Caco-2 (cell line): ENCODE measurements at regions not wholly inside any gene's neighbourhood (a gene's known extent, or its start where the extent isn't known, plus 50 kb on each side); places are given as distances from the start of the nearest gene placed in this dataset.

Source experiments
- BruUV-seq: library from RNA; stranded (reverse); fragments of 400-500 nt; replicated peaks from 2 replicates; lab custom pipeline; 2021; lab: Mats Ljungman, UMichigan
- CTCF ChIA-PET: fragments of 300-600 bp; sonication (Branson Sonifier 250); formaldehyde crosslinking; loops from one replicate; lab custom pipeline; 2022; ENCODE audit warnings: antibody characterized with exemption; lab: Charles Lee
- POLR2A ChIA-PET: fragments of 300-600 bp; sonication (Branson Sonifier 250); formaldehyde crosslinking; loops from one replicate; lab custom pipeline; 2022; ENCODE audit warnings: antibody characterized with exemption; lab: Charles Lee
- DNase-seq, 2 experiments: peaks; one replicate each; pipeline versions ENCODE4 v3.0.0 to v3.0.0-alpha.2; 2020 to 2022
- H3K27me3 ChIP-seq: replicated peaks from 2 replicates; pipeline ENCODE4 v1.6.0; 2011; ENCODE audit warnings: low read length; ENCODE audit not compliant: control insufficient read depth, insufficient read depth
- H3K36me3 ChIP-seq: 2 replicates; pipeline ENCODE4 v1.5.1; 2011; ENCODE audit warnings: low read length; ENCODE audit not compliant: control insufficient read depth, insufficient read depth
- H3K4me1 ChIP-seq: fragments of 250-450 bp; sonication (Bioruptor Pico); 2 replicates; pipeline ENCODE4 v1.5.1; 2020; ENCODE audit warnings: mild to moderate bottlenecking
- H3K4me3 ChIP-seq: 2 replicates; pipeline ENCODE4 v1.5.1; 2011; ENCODE audit warnings: low read depth, mild to moderate bottlenecking, control low read depth, low read length
- H3K9me3 ChIP-seq: fragments of 250-450 bp; sonication (Bioruptor Pico); 2 replicates; pipeline ENCODE4 v1.5.1; 2020; ENCODE audit warnings: mild to moderate bottlenecking, moderate library complexity
- H3K27ac Mint-ChIP-seq: one replicate; pipeline ENCODE4 v1.8.0; 2022; ENCODE audit warnings: mixed read lengths; ENCODE audit not compliant: unreplicated experiment
- H3K27me3 Mint-ChIP-seq: one replicate; pipeline ENCODE4 v1.8.0; 2022; ENCODE audit warnings: mixed read lengths; ENCODE audit not compliant: insufficient read depth, unreplicated experiment
- H3K36me3 Mint-ChIP-seq: one replicate; pipeline ENCODE4 v1.8.0; 2022; ENCODE audit warnings: mild to moderate bottlenecking, mixed read lengths; ENCODE audit not compliant: insufficient read depth, unreplicated experiment
- H3K4me1 Mint-ChIP-seq: one replicate; pipeline ENCODE4 v1.8.0; 2022; ENCODE audit warnings: low read depth, mixed read lengths; ENCODE audit not compliant: unreplicated experiment
- H3K4me3 Mint-ChIP-seq: one replicate; pipeline ENCODE4 v1.8.0; 2022; ENCODE audit warnings: mild to moderate bottlenecking, moderate library complexity, mixed read lengths; ENCODE audit not compliant: unreplicated experiment
- H3K9me3 Mint-ChIP-seq: one replicate; pipeline ENCODE4 v1.8.0; 2022; ENCODE audit warnings: mixed read lengths; ENCODE audit not compliant: unreplicated experiment
- CTCF ChIP-seq, 2 experiments: fragments of 200-600 bp in 1 of 2; IDR thresholded peaks; 1 replicate in 1 of 2; 2 replicates in 1 of 2; pipeline versions ENCODE4 v1.5.1 to v1.8.0; 2011 to 2022; ENCODE audit warnings: antibody characterized with exemption in 1 of 2, control low read depth in 1 of 2, inconsistent platforms in 1 of 2, low read depth in 1 of 2, low read length in 1 of 2, mild to moderate bottlenecking in 1 of 2, moderate library complexity in 1 of 2; ENCODE audit not compliant: insufficient read depth in 1 of 2, severe bottlenecking in 1 of 2, unreplicated experiment in 1 of 2
- intact Hi-C: fragments of 100-400 bp; cut with micrococcal nuclease; formaldehyde crosslinking; loops from one replicate; pipeline ENCODE4 v1.10.0; 2022; ENCODE audit not compliant: unreplicated experiment

- no peaks in the 10 kb centered on the region for H3K4me1 ChIP-seq
- H3K9me3 ChIP-seq = no peaks in the 10 kb centered on the region
- ChIA-PET POLR2A (no interaction called here), CTCF (no interaction called here)
- DNase-seq = no peak
- H3K27me3 Mint-ChIP-seq = peaks cover 16% of the 10 kb centered on the region
- BruUV-seq = no TSS peak
- no peaks in the 10 kb centered on the region for H3K9me3 Mint-ChIP-seq
- no peaks in the 10 kb centered on the region for H3K4me1 Mint-ChIP-seq
- no peak overlapping the region for H3K4me3 Mint-ChIP-seq
- H3K27ac Mint-ChIP-seq = no peak overlapping the region
- no peak for TF ChIP-seq CTCF (IDR thresholded peaks at IDR 0.05; ENCODE audit: insufficient read depth in 1 of 2, low read depth in 1 of 2, low read length in 1 of 2, severe bottlenecking in 1 of 2, unreplicated experiment in 1 of 2)
- no peaks in the 10 kb centered on the region for H3K36me3 ChIP-seq
- peaks cover 2% of the 10 kb centered on the region; the same call in 1 of the 2 replicates for H3K27me3 ChIP-seq
- no peaks in the 10 kb centered on the region for H3K36me3 Mint-ChIP-seq
- no peak overlapping the region for H3K4me3 ChIP-seq
- intact Hi-C loops = no loop called here
Observed at GRCh38 chr9:99336531-99336930, 114.4 kb downstream of the SEC61B start.

GRCh38 chr9:99340281-99340680 lies 118.2 kb downstream of the SEC61B start:
- POLR2A ChIA-PET = no interaction called here
- no peak for TF ChIP-seq CTCF (IDR thresholded peaks at IDR 0.05; ENCODE audit: insufficient read depth in 1 of 2, low read depth in 1 of 2, low read length in 1 of 2, severe bottlenecking in 1 of 2, unreplicated experiment in 1 of 2)
- no peaks in the 10 kb centered on the region for H3K36me3 Mint-ChIP-seq

GRCh38 chr9:99341686-99342085 lies 119.6 kb downstream of the SEC61B start:
- H3K4me1 Mint-ChIP-seq = no peaks in the 10 kb centered on the region
- no peak overlapping the region for H3K4me3 ChIP-seq
- intact Hi-C loops = no loop called here
- H3K27ac Mint-ChIP-seq = no peak overlapping the region
- DNase-seq = no peak
- H3K36me3 ChIP-seq = no peaks in the 10 kb centered on the region
- H3K4me3 Mint-ChIP-seq = no peak overlapping the region
- no peaks in the 10 kb centered on the region for H3K36me3 Mint-ChIP-seq
- no peaks in the 10 kb centered on the region for H3K27me3 ChIP-seq
- H3K4me1 ChIP-seq = no peaks in the 10 kb centered on the region
- H3K9me3 ChIP-seq = no peaks in the 10 kb centered on the region
- no peak for TF ChIP-seq CTCF (IDR thresholded peaks at IDR 0.05; ENCODE audit: insufficient read depth in 1 of 2, low read depth in 1 of 2, low read length in 1 of 2, severe bottlenecking in 1 of 2, unreplicated experiment in 1 of 2)
- no peaks in the 10 kb centered on the region for H3K9me3 Mint-ChIP-seq
- H3K27me3 Mint-ChIP-seq = peaks cover 13% of the 10 kb centered on the region
- ChIA-PET POLR2A (no interaction called here), CTCF (no interaction called here)
- BruUV-seq = no TSS peak

More at GRCh38 chr9:99340281-99340680, 118.2 kb downstream of the SEC61B start:
- no peaks in the 10 kb centered on the region for H3K27me3 ChIP-seq
- no peak overlapping the region for H3K4me3 Mint-ChIP-seq
- no peaks in the 10 kb centered on the region for H3K9me3 Mint-ChIP-seq
- BruUV-seq = no TSS peak
- H3K4me1 ChIP-seq = no peaks in the 10 kb centered on the region
- H3K4me1 Mint-ChIP-seq = no peaks in the 10 kb centered on the region
- H3K9me3 ChIP-seq = no peaks in the 10 kb centered on the region
- H3K27me3 Mint-ChIP-seq = peaks cover 16% of the 10 kb centered on the region
- CTCF ChIA-PET = no interaction called here
- H3K36me3 ChIP-seq = no peaks in the 10 kb centered on the region
- no peak overlapping the region for H3K4me3 ChIP-seq
- no peak overlapping the region for H3K27ac Mint-ChIP-seq
- intact Hi-C loops = no loop called here
- DNase-seq = no peak
